ENCODE measurements at regions not wholly inside any gene's neighbourhood (a gene's known extent, or its start where the extent isn't known, plus 50 kb on each side); places are given as distances from the start of the nearest gene placed in this dataset.

DNA sequence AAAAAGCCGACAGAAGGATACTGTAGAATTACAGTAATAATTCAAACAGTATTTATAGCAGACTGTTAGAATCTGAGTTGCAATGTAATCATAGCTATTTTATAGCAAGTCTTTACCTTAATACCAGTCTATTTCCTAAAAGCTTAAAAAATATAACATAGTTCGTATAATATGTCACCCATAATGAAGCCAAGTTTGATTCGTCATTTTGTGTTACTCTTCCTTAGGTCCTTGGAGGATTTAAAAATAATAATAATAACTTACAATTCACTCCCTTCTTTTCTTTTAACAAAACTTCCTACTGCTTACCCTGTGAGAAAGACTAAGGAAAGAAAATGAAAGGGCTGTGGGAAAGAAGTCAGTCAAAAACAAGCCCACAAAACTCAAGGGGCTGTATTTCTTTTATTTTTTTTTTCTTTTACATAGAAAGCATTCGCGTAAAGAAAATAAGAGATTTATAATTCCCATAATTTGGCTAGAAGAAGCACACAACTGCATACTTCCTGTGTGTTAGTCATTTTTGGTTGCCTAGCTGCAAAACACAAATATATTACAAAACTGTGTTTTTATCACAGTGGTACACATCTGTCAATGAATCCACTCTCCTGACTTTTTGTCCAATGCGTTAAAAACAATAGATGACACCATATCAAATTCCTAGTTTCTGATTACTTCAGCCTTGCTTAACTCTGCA is 187.2 kb upstream of the CELF2 start:
- no peak for DNase-seq

DNA sequence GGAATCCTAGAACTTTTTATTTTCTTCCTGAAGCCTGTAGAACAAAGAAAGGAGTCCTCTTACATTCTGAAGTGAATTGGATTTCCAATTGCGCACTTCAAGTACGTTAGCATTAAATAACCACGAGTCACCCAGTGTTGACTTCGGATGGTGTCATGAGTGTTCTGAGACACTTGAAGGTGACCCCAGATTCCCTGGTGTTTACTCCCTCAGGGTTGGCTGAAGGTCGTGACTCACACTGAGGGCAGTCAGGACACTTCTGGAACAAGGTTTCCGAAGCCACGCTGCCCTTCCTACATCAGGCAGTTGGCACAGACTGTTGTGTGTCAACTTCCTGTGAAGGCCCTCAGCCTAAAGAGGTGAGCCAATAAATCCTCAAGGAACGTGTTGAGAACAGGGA is 186.6 kb upstream of the CELF2 start:
- DNase-seq, result no peak

DNA sequence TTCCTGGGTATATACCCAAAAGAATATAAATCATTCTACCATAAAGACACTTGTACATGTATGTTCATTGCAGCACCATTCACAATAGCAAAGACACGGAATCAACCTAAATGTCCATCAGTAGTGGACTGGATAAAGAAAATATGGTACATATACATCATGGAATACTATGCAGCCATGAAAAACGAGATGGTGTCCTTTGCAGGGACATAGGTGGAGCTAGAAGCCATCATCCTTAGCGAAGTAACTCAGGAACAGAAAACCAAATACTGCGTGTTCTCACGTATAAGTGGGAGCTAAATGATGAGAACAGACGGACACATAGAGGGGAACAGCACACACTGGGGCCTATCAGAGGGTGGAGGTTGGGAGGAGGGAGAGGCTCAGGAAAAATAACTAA is 183.7 kb upstream of the CELF2 start:
- DNase-seq, result no peak

DNA sequence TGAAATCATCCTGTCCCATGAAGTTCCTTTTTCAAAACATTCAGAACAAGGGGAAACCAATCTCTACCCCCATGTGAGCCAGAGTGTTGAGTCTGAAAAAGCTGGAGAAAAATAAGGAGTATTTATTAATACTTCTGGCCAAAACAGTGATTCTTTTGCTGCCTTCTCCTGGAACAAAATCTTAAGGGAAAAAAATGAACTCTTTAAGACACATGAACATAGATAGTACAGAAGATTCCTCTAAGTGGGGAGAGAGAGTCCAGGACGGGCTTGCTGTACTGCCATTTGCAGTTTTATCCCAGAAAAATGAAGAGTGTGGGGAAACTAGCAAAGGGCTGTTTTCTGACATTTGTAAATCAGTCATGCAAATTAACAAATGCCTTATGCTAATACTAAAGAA is 173.4 kb upstream of the CELF2 start:
- no peak for DNase-seq

DNA sequence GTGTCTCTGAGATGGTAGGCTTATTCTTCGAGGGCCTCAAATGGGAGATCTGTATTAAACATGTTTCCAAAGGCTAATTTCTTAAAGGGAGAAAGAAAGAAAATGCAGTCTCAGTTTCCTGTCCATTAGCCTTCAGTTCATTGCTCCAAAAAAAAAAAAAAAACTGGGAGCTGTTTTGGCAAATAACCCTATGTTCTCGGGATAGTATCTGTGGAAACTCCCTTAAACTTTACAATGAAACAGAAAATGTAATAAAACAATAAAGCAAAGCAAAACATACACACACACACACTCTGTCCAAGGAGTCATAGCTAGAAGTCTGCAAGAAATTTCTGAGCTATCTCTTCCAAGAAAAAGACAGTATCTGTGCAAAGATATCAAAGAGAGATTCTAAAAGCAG is 172.5 kb upstream of the CELF2 start:
- DNase-seq, result no peak

DNA sequence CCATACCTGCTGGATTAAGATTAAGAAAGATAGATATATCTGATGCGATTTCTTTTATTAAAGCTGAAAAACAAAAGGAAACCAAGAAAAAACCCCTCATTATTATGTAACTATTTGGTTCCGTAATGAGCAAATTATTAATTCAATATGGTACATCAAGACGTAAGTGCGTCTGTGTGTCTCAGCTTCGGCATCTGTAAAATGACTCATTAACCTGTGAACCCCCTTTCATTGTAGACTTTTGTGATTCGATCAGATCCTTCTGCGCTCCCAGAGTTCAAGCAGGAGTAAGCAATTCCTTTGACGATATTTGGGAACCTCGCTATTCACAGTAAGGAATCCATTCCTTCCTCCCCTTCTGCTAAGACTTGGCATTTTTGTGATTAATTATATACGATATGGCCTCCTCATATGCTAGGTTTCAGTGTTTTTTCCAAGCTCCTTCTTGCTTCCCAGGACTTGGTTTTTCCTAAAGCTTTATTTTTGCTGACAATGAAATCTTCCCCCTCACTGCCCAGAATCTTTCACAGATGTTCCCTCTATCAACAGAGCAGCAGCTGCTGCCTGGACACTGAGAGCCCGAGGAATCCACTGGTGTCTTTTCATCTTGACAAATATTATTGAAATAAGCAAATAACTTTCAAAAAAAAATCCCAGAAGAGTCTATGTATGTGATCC is 171.7 kb upstream of the CELF2 start:
- DNase-seq, result no peak

DNA sequence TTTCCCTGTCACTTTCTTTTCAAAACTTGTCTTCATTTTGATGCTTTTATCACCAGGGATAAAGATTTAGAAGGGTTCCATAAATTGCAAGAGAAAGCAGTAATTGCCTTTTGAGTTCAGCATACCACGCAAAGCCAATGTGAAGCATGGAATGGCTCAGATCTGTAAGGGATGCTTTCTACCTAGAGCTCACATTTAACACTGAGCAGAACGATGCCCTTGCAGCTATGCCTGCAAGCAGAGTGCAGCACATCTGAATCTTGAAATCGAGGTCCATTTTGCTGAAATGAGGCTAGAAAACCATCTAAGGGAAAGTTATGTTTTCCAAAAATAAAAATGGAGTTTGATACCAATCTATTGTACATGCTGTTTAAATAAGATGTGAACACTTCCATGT is 171.2 kb upstream of the CELF2 start:
- DNase-seq, result no peak

DNA sequence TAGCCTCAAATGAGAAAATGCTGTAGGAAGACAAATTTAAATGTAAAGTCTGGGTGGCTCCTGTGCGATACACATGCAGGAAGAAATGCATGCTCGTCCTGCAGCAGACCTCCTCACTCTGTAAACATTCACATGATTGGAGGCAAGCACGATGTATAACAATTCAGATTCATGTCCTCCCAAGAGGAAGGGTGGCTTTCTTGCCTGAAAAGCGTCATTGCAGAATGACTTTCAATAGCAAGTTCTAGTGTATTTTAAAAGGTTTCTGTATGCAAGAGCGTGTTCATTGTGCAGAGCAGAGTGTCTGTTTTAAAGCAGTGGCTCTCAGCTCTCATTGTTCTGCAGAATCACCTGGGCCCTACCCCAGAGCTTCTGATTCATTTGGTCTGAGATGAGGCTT is 170.3 kb upstream of the CELF2 start:
- no peak for DNase-seq

DNA sequence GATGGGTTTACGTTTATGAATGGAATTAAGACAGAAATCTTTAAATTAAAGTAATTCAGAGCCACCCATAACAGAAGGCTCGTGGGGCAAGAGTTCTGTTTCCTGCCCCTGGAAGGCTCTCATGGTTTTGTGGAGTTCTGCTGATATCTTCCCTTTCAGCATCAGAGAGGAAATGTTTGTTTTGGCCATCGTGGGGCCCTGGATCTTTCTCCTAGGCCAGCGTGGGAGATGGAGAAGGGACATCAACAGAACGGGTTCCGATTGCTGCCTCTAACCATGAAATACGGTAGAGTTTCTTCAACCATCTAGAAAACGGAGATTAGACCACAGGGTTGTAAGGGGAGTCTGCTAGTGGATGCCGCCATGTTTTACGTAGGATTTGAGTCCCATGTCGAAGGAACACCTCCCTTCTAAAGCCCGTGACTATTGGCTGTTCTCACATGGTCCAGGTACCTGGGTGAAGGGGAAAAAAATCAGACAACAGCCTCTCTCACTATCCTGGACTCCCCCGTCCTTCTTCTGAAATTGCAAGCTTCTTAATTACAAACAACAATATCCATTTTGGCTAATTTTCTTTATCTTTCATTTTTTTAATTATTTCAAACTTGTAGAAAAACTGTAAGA is 169.1 kb upstream of the CELF2 start:
- DNase-seq, result no peak

DNA sequence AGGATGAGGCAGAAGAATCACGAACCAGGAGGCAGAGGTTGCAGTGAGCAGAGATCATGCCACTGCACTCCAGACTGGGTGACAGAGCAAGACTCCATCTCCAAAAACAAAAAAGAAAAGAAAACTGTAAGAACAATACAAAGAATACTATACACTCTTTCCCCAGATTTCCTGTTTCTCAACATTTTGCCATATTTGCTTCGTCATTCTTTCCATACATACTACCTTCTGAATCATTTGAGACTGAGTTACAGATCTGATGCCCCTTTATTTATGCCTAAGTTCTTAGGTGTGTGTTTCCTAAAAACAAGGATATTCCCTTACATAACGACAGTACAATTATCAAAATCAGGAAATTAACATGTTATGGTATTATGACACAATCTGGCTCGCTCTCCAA is 168.4 kb upstream of the CELF2 start:
- no peak for DNase-seq

DNA sequence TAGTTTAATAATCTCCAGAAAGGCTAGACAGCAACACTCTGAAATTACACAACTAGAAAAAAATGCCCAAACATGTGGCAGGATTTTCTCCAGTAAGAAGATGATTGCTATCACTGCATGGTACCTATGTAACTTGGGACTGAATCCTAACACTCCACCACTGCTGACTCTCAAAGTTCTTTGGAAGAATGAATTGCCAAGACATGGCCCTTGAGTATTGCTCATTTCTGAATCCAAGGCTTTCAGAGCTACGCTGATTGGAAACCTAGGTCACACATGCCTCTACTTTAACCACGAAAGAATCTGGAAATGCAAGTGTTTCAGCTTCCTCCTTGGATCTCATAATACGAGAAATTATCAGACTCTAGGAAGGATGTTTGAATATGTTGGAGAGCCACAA is 167.5 kb upstream of the CELF2 start:
- DNase-seq, result no peak

DNA sequence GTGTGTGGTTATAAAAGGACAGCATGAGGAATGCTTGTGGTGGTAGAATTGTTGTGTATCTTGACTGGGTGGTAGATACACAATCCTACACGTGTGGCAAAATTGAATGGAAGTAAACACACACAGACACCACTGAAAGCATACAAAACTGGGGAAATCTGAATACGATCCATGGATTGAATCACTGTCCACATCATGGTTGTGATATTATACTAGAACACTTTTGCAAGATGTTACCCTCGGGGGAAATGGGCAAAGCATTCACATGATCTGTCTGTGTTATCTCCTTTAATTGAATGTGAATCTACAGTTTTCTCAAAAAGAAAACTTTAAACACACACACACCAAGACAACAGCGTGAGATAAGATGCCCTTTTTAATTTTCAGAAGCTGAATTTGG is 165.2 kb upstream of the CELF2 start:
- DNase-seq, result no peak

DNA sequence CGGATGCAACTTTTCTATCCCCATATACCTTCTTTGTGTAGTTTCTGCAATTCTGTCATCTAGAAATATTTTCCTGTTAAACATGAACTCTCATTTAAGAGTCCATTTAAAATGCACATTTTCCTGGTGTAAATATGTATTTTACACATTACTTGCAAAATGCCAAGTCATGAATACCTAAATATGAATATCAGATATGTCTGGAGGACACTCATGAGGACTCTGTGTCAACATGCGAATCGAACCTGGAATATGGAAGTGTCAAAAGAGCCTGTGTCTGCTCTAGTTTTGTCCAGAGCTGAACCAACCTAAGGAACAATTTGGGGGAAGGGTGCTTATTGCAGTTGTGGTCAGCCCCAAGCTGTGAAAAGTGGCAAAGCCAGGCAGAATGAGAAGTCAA is 163.7 kb upstream of the CELF2 start:
- DNase-seq, result no peak

DNA sequence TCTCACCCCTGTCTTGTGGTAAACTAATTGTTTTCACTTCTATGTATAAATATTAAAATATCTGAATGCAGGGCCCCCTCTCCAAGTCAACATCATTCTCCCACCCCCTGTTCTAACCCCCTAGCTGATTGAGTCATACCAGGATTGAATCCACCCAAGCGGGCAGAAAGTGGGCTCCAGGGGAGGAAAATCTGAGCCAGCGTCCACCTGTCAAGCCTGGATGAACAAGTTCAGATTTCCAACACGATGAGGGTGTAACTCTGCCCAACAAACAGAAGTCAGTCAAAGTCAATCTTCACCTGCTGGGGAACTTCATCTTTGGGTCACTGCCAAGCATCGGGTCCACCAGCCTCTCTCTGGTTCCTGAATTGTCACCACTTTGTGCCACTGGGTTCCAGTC is 162.9 kb upstream of the CELF2 start:
- DNase-seq, result no peak

DNA sequence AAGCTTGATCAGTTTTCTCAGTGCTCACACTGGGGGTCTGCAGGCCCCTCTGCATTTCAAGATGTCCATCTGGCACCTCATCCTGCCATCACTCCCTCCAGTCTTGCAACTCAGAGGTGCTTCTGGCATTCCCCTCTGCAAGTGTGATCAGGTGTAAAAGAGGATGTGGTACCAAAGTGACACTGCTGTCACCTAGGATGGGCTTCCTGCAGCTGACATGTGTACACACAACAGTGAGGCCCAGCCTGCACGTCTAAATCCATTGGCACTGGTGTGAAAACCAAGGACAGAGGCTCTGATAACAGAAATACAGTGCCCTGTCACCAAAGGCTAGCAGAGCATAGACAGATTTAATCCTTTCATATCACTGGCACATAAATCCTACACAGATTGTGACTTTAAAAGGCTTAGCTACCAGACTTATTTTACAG is 162.5 kb upstream of the CELF2 start:
- DNase-seq, result no peak

DNA sequence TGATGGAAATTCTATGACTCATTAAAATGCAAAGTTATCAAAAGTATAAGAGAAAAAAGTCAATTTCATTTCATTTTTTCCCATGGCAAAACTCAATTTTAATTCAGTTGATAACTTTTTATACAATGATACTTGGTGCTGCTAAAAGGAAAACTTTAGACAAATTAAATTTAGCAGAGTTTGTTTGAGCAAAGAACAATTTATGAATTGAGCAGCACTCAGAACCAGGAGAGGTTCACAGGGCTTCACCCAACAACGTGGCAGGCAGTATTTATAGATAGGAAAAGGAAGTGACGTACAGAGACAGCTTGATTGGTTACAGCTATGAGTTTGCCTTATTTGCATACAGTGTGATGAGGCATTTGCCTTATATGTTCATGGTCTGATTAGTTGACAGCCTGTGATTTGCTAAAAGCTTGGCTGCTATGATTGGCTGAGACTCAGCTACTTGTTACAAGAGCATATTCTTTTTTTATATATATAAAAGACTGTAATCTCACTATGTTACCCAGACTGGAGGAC is 157.2 kb upstream of the CELF2 start:
- no peak for DNase-seq

DNA sequence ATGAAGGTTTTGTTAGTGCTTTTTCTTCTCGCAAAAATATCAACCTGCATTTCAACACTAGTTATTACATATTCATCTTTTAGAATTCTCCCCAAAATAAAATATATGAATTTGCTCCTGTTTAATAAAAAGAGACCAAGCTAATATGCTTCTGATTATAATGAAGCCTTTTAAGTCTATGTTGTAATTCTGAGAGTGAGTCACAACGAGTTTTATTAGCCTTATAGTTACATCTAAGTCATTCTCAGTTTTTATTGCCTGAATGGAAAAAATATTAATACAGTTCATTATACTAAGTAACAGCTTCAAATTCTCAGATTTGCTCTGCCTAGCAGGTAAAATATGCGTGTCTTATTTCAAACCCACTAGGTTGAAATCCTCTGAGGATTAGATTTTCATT is 152.4 kb upstream of the CELF2 start:
- no peak for DNase-seq

DNA sequence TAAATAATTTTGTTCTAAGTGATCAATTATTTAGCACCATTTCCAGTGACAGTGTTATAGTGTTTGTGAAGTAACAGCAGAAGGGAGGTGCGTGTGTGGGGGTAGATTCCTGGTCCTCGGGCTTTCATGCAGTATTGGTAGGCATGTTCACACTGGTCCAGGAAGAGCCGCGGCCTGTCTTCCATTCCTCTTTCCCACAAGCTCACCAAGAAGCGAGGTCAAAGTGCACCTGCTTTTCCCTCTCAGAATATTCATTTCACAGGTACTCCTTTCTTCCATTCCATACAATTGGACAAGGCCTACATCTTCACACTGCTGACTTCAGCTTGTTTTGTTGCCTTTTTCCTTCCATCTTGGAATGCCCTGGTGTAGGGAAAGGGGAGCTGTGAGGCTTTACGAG is 151.8 kb upstream of the CELF2 start:
- no peak for DNase-seq

DNA sequence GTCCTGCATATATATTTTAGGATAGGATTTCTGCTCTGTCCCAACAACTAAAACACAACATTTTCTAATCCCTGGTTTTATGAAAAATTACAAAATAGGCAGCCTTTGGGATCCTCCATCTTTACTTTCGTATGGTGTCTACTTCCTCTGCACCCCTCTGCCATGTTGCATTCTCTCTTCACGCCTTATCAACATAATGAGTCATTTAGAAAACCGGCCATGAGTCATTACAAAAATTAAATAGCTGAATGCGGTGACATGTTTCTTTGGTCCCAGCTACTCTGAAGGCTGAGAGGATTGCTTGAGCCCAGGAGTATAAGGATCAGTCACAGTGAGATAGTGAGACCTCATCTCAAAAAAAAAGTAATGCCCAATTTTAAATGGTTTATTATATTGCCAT is 148.1 kb upstream of the CELF2 start:
- DNase-seq, result no peak

DNA sequence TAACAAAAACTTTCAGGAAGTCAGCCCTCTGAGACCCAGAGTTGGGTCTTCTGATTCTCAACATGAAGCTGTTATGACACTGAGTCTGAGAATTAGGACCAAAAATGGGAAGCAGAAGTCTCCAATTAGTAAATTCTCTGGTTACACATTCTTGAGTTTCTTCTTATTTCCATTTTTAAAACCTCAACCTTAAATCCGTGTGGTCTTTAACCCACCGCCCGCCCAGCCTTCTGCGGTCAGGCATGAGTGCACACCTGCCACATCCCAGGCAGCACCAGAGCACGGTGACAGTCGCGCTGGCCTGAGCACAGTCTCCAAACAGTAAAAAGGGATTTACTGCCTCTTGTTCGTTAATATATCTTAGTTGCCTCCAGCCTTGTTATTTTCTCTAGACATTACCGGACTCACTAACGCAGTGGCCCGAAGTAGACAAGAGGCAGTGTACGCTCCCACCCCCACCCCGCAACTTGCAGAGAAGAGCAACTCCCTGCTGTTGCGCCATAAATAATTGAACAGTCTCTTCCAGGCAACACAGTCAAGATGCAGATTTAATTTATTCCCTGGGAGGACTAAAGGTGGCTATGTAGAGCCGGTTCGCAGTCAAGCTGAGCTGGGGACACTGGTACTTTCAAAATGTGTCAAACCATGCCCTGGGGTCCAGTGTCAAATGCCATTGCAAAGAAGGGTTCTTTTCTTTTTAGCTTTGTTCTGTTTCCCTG is 147.0 kb upstream of the CELF2 start:
- DNase-seq, result no peak

DNA sequence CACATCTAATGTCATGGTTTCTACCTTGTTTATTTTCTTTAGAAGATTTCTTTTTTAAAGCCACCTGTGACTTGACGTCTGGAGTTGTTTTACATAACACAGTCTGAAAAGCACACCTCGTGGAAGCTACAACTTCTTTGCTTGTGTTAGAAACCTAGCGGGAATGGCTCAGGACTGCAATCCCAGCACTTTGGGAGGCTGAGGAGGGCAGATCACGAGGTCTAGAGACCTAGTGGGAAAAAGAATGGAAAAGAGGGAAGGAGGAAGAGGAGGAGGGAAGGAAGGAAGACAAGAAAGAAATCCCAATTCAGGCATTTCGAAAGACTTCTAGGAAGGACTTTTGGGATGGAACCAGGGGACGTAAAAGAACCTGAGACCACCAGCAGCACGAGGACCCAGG is 146.3 kb upstream of the CELF2 start:
- DNase-seq, result no peak

DNA sequence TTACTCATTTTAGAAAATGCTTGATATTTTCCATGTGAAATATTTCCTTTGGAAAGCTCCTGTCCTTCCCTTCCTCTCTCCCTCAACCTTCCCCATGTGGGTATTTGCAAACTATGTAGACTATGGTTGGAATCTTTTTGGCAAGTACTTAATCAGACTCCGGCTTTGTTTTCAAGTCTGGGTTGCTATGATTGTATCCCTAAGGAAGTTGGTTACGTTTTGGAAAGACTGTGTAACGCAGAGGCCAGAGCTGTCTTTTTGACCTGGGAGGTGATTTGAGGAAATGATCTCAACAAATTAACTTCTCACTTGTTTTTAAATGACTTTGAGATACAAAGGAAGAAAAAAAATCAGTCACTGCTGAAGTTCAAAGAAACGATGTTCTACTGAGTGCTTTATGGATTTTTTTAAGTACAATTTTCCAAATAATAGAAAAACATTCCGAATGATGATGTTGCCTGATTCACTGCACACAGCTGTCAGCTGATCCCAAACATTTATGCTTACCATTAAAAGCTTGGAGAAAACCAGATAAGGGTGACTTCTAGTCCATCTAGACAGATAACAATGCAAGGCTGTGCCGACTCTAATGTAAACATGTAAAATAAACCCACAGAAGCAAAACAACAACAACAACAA is 145.5 kb upstream of the CELF2 start:
- DNase-seq, result no peak

DNA sequence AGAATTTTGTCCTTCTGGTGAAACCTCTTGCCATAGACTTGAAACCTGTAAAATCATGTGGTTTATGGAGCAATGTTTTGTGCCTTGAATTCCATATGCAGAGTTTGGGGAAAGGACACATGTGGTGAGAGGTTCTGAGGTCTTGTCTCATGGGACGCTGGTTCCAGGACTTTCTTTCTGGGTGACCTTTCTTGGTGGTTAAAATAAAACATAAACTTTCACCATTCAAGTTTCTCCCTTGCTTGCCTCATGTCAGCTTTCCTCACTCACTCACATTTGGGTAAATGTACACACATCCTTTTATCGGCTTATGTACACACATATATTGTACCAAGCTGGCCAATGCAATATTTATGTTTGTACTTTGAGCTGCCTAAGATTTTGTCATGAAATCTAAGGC is 144.9 kb upstream of the CELF2 start:
- DNase-seq, result no peak
